ENCODE measurements at regions not wholly inside any gene's neighbourhood (a gene's known extent, or its start where the extent isn't known, plus 50 kb on each side); places are given as distances from the start of the nearest gene placed in this dataset.

DNA sequence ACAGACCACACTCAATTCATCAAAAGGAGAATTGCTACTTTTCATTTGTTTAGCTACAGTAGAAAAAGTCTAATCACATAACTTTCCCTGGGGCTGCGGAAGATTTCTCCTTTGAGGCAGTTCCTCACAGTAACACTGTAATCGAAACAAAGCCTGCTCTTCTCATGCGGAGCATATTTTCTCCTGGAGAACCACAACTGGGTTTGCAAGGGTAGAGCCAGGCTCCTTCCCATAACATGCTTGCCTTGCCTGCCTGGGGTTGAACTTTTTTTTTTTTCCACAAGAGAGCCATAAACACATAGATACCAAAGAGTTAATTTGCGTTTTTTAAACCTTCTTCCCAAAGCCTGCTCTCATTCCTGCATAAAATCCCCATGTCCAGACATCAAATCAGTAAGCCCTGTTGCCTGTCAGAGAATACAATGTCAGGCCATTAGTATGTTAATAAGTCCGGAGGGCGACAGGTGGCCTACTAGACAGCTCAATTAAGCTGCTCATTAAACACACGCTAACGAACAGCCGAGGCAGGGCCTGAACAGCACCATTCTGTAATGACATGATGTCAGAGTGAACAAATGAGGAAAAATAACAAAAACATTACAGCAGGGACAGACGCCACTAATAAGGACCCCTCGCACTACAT, 107.1 kb upstream of the OLIG2 start:
- TF ChIP-seq, protein P1, sequence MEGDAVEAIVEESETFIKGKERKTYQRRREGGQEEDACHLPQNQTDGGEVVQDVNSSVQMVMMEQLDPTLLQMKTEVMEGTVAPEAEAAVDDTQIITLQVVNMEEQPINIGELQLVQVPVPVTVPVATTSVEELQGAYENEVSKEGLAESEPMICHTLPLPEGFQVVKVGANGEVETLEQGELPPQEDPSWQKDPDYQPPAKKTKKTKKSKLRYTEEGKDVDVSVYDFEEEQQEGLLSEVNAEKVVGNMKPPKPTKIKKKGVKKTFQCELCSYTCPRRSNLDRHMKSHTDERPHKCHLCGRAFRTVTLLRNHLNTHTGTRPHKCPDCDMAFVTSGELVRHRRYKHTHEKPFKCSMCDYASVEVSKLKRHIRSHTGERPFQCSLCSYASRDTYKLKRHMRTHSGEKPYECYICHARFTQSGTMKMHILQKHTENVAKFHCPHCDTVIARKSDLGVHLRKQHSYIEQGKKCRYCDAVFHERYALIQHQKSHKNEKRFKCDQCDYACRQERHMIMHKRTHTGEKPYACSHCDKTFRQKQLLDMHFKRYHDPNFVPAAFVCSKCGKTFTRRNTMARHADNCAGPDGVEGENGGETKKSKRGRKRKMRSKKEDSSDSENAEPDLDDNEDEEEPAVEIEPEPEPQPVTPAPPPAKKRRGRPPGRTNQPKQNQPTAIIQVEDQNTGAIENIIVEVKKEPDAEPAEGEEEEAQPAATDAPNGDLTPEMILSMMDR (IDR thresholded peaks at IDR 0.05) = no peak
- TF ChIP-seq POLR2A (IDR thresholded peaks at IDR 0.05) = no peak

Measured in right lobe of liver (tissue), 4 donors.